ENCODE measurements at regions not wholly inside any gene's neighbourhood (a gene's known extent, or its start where the extent isn't known, plus 50 kb on each side); places are given as distances from the start of the nearest gene placed in this dataset.

DNA sequence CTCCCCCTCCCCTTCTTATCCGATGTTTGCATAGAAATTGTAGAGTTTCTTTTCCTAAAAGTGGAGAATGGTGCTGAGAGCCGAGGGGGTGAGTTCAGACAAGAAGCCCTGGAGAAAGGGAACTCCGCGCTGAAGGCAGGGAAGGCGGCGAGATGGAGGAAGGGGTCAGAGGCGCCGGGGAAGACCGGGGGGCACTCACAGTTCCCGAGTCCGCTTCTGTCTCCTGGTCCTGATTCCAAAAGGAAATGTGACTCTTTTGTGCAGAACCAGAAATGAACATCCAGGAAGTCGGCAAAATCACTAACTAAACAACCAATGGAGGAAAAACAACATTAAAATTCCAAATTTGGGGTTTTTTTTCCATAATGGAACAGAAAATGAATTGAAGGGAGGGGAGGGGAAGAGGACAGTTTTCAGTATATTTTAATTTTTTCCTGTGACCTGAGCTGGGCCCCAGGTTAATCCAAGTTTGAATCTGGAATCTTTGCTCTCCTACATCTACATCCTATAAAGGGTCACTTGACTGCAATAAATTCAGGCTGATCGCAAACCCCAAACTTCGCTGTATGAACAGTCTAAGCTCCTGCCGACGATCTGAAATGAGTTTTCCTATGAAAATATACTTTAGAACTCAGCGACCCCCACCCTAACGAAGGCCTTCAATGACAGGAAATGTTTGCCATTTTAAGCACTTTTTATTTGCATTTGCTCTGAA, 252.3 kb downstream of the C16orf95 start:
- Histone ChIP-seq H3K4me3 (peak overlapping the region; percentile 70), H3K36me3 (no peaks in the 10 kb centered on the region), H3K9me3 (no peaks in the 10 kb centered on the region), H3K27ac (peak overlapping the region; percentile 83), H3K4me1 (ENCODE audit: control insufficient read depth in 1 of 2, low read depth in 2 of 2) (peaks cover 5 to 54% of the 10 kb centered on the region in 2 donors), H3K27me3 (replicated peaks; ENCODE audit: insufficient read depth) (no peaks in the 10 kb centered on the region)
- ATAC-seq (ENCODE audit: insufficient number of reproducible peaks, low FRiP score, low read depth) (no peak), DNase-seq (ENCODE audit: low spot score) (no peak)
- TF ChIP-seq, protein P1, sequence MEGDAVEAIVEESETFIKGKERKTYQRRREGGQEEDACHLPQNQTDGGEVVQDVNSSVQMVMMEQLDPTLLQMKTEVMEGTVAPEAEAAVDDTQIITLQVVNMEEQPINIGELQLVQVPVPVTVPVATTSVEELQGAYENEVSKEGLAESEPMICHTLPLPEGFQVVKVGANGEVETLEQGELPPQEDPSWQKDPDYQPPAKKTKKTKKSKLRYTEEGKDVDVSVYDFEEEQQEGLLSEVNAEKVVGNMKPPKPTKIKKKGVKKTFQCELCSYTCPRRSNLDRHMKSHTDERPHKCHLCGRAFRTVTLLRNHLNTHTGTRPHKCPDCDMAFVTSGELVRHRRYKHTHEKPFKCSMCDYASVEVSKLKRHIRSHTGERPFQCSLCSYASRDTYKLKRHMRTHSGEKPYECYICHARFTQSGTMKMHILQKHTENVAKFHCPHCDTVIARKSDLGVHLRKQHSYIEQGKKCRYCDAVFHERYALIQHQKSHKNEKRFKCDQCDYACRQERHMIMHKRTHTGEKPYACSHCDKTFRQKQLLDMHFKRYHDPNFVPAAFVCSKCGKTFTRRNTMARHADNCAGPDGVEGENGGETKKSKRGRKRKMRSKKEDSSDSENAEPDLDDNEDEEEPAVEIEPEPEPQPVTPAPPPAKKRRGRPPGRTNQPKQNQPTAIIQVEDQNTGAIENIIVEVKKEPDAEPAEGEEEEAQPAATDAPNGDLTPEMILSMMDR (IDR thresholded peaks at IDR 0.05), result no peak

DNA sequence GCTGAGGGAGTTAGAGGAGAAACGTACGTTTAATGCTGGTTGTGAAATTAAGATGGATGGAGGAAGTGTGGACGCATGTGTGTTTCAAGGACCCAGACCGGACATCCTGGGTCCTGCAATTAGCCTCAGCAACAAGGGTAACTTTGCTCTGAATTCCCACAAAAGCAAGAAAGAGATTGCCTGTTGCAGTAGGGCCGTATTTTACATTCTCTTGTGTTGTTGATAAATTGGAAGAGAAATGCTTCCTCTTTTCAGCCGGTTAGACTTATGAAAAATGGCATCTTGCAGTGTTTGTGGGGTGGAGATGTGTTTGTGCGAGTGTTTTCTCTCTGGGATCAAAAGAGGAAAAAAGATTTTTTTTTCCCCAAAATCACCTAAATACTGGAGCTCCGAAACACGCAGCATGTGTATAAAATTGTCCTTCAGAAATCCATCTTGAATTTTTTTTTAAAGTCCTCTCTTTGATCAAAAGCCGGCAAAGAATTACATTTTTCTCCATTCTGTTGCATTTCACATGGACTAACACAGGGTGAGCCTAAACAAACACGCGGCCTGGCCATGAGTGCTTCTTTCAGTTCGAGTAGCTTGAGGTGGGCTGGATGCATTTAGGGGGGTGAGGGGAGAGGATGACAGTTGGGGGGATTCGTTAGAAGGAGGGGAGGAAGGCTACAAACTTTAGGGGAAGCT, 251.6 kb downstream of the C16orf95 start:
- H3K36me3 ChIP-seq, result no peaks in the 10 kb centered on the region
- H3K27me3 ChIP-seq (replicated peaks; ENCODE audit: insufficient read depth), result no peaks in the 10 kb centered on the region
- TF ChIP-seq, protein P1 (IDR thresholded peaks at IDR 0.05), result no peak
- no peak for DNase-seq (ENCODE audit: low spot score)
- H3K4me3 ChIP-seq, result peak overlapping the region; percentile 70
- H3K4me1 ChIP-seq (ENCODE audit: control insufficient read depth in 1 of 2, low read depth in 2 of 2), result peaks cover 5 to 51% of the 10 kb centered on the region in 2 donors
- H3K9me3 ChIP-seq, result no peaks in the 10 kb centered on the region
- no peak for ATAC-seq (ENCODE audit: insufficient number of reproducible peaks, low FRiP score, low read depth)
- H3K27ac ChIP-seq, result peak overlapping the region; percentile 83

DNA sequence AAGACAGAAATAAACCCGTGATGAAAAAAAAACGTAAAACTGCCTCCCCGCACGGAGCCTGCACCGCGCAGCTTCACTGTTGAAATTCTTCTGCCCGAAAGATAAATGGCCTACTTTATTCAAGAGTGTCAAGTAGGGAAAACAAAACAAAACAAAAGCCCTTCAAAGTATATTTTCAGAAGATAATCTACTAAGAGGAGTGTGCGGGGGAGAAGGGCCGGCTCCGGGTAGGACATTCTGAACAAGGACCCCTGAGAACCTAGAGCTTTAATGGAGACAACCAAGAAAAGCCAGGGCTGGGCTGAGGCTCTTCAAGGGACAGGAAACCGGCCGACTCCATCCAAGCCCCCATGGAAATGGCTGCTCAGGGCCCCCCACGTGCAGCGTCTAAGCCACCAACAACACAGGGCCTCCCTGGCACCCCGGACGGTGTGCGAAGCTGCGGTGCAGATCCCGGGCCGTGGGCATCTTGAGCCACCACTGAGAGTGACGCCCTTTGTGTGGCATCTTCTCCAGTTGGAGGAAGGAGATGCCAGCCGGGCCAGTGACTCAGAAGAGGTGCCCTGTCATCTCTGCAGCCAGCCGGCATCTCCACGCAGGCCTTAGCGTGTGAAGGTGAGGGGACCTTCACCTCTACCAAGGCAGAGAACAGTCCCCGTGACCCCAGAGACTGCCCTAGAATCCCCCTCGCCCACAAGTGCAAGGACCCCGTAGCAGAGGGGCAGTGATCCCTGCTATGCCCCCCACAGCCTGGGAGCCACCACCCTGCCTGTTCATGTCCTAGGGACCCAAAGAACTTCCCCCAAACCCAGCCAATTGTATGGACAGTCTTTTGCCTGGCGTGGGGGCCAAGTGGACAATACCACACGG, 250.8 kb downstream of the C16orf95 start:
- Histone ChIP-seq H3K27me3 (replicated peaks; ENCODE audit: insufficient read depth) (no peaks in the 10 kb centered on the region), H3K9me3 (no peaks in the 10 kb centered on the region), H3K27ac (peak overlapping the region; percentile 83), H3K4me1 (ENCODE audit: control insufficient read depth in 1 of 2, low read depth in 2 of 2) (peaks cover 2 to 43% of the 10 kb centered on the region in 2 donors), H3K4me3 (peak overlapping the region; percentile 70), H3K36me3 (no peaks in the 10 kb centered on the region)
- ATAC-seq (ENCODE audit: insufficient number of reproducible peaks, low FRiP score, low read depth), result no peak
- DNase-seq (ENCODE audit: low spot score), result no peak
- TF ChIP-seq, protein P1 (IDR thresholded peaks at IDR 0.05), result no peak

DNA sequence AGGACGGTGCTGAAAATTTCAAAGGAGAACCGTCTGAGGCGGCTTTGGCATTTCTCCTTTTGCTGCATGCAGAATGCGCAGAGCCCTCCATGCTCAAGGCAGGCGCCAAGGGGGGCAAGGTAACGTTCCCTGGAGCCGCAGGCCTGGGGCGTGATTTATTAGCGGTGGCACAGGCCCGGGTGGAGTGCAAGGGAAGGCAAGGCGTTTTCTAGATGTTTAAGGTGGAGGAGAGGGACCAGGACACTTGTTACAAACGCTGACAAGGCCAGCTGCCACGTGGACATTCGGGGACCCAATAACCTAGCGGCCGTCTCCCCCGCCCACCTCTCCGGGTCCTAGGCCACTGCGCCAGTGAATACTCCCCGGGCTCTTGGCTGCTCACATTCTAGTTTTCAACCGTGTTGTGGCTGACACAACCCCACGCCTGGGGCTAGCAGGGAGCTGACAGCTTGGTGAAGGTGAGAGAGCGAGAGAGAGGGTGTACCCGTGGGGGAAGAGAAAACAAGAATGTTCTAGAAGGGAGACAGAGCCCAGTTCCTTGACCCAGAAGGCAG, 250.1 kb downstream of the C16orf95 start:
- Histone ChIP-seq H3K36me3 (no peaks in the 10 kb centered on the region), H3K27me3 (replicated peaks; ENCODE audit: insufficient read depth) (no peaks in the 10 kb centered on the region), H3K27ac (peak overlapping the region; percentile 83), H3K4me3 (no peak overlapping the region), H3K9me3 (no peaks in the 10 kb centered on the region), H3K4me1 (ENCODE audit: control insufficient read depth in 1 of 2, low read depth in 2 of 2) (peaks cover 0 to 38% of the 10 kb centered on the region in 2 donors)
- DNase-seq (ENCODE audit: low spot score) (no peak), ATAC-seq (ENCODE audit: insufficient number of reproducible peaks, low FRiP score, low read depth) (no peak)
- TF ChIP-seq, protein P1 (IDR thresholded peaks at IDR 0.05), result no peak

All from thoracic aorta (tissue), 2 donors.